ENCODE measurements at regions not wholly inside any gene's neighbourhood (a gene's known extent, or its start where the extent isn't known, plus 50 kb on each side); places are given as distances from the start of the nearest gene placed in this dataset.

DNA sequence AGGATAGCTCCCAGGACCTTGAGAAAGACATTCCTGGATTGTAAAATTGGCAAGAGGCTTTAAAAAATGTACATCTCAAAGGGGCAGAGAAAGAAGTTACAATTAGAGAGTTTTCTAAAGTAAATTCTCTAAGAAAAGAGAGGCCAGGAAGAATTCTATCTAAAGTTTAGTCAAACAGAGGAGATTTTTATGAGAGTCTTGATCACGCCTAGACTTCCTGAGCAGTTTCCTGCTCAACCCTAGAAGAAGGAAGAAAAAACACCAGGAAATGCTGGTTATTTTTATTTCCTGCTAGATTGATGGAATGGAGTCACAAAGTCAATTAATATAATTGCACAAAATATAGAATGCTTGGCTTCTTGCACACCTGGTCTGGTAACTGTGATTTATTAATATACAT is 269.1 kb downstream of the PCDH20 start:
- Histone ChIP-seq H3K4me3 (replicated peaks in 1 of 3; ENCODE audit: low read depth in 2 of 3, low read length in 3 of 3) (no peak overlapping the region), H3K36me3 (replicated peaks in 1 of 2; ENCODE audit: control insufficient read depth in 1 of 2, insufficient read depth in 2 of 2, low read length in 2 of 2) (no peaks in the 10 kb centered on the region), H3K79me2 (ENCODE audit: insufficient read depth, low read length) (no peaks in the 10 kb centered on the region), H4K20me1 (ENCODE audit: insufficient read depth, low read length) (no peaks in the 10 kb centered on the region), H3K9me3 (replicated peaks in 1 of 2; ENCODE audit: control insufficient read depth in 1 of 2, insufficient read depth in 1 of 2, low read length in 2 of 2) (peaks cover 23 to 31% of the 10 kb centered on the region in 2 donors), H3K27ac (ENCODE audit: low read depth in 1 of 2, low read length in 2 of 2) (no peak overlapping the region), H3K4me2 (replicated peaks; ENCODE audit: extremely low read depth, low read length, poor library complexity, severe bottlenecking) (no peak overlapping the region), H2AFZ (ENCODE audit: insufficient read depth, low read depth, low read length, poor library complexity, severe bottlenecking) (no peak overlapping the region), H3K27me3 (ENCODE audit: control insufficient read depth in 2 of 2, insufficient read depth in 2 of 2, low read length in 2 of 2) (no peaks in the 10 kb centered on the region), H3K4me1 (ENCODE audit: control insufficient read depth in 1 of 2, insufficient read depth in 2 of 2, low read length in 2 of 2) (no peaks in the 10 kb centered on the region), H3K9ac (ENCODE audit: insufficient read depth, low read length, poor library complexity, severe bottlenecking) (no peak overlapping the region)
- Mint-ChIP-seq H3K36me3 (no peaks in the 10 kb centered on the region), H3K9me3 (peaks cover 8 to 23% (median 11%) of the 10 kb centered on the region in 7 donors), H3K4me3 (no peak overlapping the region), H3K27me3 (ENCODE audit: low read depth in 3 of 3) (peaks cover 0 to 1% (median 0%) of the 10 kb centered on the region in 3 donors), H3K4me1 (no peaks in the 10 kb centered on the region), H3K27ac (no peak overlapping the region)
- intact Hi-C loops (cut with micrococcal nuclease) = no loop called here
- no CpG with 5 or more reads among the region's 1 CpG for WGBS (ENCODE audit: insufficient coverage)
- no peak for DNase-seq
- TF ChIP-seq, protein P1, sequence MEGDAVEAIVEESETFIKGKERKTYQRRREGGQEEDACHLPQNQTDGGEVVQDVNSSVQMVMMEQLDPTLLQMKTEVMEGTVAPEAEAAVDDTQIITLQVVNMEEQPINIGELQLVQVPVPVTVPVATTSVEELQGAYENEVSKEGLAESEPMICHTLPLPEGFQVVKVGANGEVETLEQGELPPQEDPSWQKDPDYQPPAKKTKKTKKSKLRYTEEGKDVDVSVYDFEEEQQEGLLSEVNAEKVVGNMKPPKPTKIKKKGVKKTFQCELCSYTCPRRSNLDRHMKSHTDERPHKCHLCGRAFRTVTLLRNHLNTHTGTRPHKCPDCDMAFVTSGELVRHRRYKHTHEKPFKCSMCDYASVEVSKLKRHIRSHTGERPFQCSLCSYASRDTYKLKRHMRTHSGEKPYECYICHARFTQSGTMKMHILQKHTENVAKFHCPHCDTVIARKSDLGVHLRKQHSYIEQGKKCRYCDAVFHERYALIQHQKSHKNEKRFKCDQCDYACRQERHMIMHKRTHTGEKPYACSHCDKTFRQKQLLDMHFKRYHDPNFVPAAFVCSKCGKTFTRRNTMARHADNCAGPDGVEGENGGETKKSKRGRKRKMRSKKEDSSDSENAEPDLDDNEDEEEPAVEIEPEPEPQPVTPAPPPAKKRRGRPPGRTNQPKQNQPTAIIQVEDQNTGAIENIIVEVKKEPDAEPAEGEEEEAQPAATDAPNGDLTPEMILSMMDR (IDR thresholded peaks at IDR 0.05) = no peak

- Mint-ChIP-seq H3K4me1 (no peaks in the 10 kb centered on the region), H3K27me3 (ENCODE audit: low read depth in 3 of 3) (peaks cover 0 to 1% (median 0%) of the 10 kb centered on the region in 3 donors), H3K4me3 (no peak overlapping the region), H3K36me3 (no peaks in the 10 kb centered on the region), H3K27ac (no peak overlapping the region), H3K9me3 (peaks cover 8 to 23% (median 11%) of the 10 kb centered on the region in 7 donors)
- Histone ChIP-seq H3K4me1 (ENCODE audit: control insufficient read depth in 1 of 2, insufficient read depth in 2 of 2, low read length in 2 of 2) (no peaks in the 10 kb centered on the region), H2AFZ (ENCODE audit: insufficient read depth, low read depth, low read length, poor library complexity, severe bottlenecking) (no peak overlapping the region), H3K27me3 (ENCODE audit: control insufficient read depth in 2 of 2, insufficient read depth in 2 of 2, low read length in 2 of 2) (no peaks in the 10 kb centered on the region), H3K27ac (ENCODE audit: low read depth in 1 of 2, low read length in 2 of 2) (no peak overlapping the region), H3K9ac (ENCODE audit: insufficient read depth, low read length, poor library complexity, severe bottlenecking) (no peak overlapping the region), H3K4me2 (replicated peaks; ENCODE audit: extremely low read depth, low read length, poor library complexity, severe bottlenecking) (no peak overlapping the region), H3K36me3 (replicated peaks in 1 of 2; ENCODE audit: control insufficient read depth in 1 of 2, insufficient read depth in 2 of 2, low read length in 2 of 2) (no peaks in the 10 kb centered on the region), H4K20me1 (ENCODE audit: insufficient read depth, low read length) (no peaks in the 10 kb centered on the region), H3K9me3 (replicated peaks in 1 of 2; ENCODE audit: control insufficient read depth in 1 of 2, insufficient read depth in 1 of 2, low read length in 2 of 2) (peaks cover 23 to 31% of the 10 kb centered on the region in 2 donors), H3K4me3 (replicated peaks in 1 of 3; ENCODE audit: low read depth in 2 of 3, low read length in 3 of 3) (no peak overlapping the region), H3K79me2 (ENCODE audit: insufficient read depth, low read length) (no peaks in the 10 kb centered on the region)
- DNase-seq = no peak
- TF ChIP-seq, protein P1 (IDR thresholded peaks at IDR 0.05) = no peak
- WGBS (ENCODE audit: insufficient coverage) = 94% methylated on average over 3 of the region's 4 CpGs
- intact Hi-C loops (cut with micrococcal nuclease) = no loop called here
These were observed 269.5 kb downstream of the PCDH20 start for GRCh38 chr13:61146158-61146557.

Data from CD14-positive monocyte (primary cell).